HEK293 (cell line): ENCODE measurements at regions not wholly inside any gene's neighbourhood (a gene's known extent, or its start where the extent isn't known, plus 50 kb on each side); places are given as distances from the start of the nearest gene placed in this dataset.

Source experiments
- CTCF ChIA-PET: fragments of 350-600 bp; formaldehyde crosslinking; extraction: SDS; loops from one replicate; lab custom pipeline; 2021; ENCODE audit warnings: antibody characterized with exemption; lab: Yijun Ruan, JAX
- POLR2A ChIA-PET: fragments of 300-600 bp; formaldehyde crosslinking; extraction: SDS; loops from one replicate; lab custom pipeline; 2020; ENCODE audit warnings: antibody characterized with exemption, inconsistent platforms; lab: Yijun Ruan, JAX
- H3K27ac ChIP-seq: fragments of 200-500 bp; sonication (Bioruptor generic); 2 replicates; pipeline ENCODE4 v1.5.1; 2014; ENCODE audit warnings: low read depth, low read length, control low read depth, inconsistent platforms; ENCODE audit errors: extremely low read depth
- H3K36me3 ChIP-seq, 2 experiments: fragments of 200-500 bp in 1 of 2; sonication (Bioruptor generic) in 1 of 2; 1 replicate in 1 of 2; 2 replicates in 1 of 2; pipeline ENCODE4 v1.5.1; 2014 to 2017; ENCODE audit warnings: inconsistent platforms in 2 of 2, low read length in 2 of 2; ENCODE audit not compliant: control insufficient read depth in 2 of 2, insufficient read depth in 1 of 2
- H3K4me1 ChIP-seq: fragments of 200-500 bp; sonication (Bioruptor generic); 2 replicates; pipeline ENCODE4 v1.5.1; 2014; ENCODE audit warnings: mild to moderate bottlenecking, low read length, inconsistent platforms; ENCODE audit not compliant: control insufficient read depth, insufficient read depth
- H3K4me3 ChIP-seq: 2 replicates; pipeline ENCODE4 v1.5.1; 2011; ENCODE audit warnings: low read depth, mild to moderate bottlenecking, control low read depth, low read length, moderate library complexity
- H3K9me3 ChIP-seq: fragments of 200-500 bp; sonication (Bioruptor generic); 2 replicates; pipeline ENCODE4 v1.5.1; 2014; ENCODE audit warnings: low read depth, low read length, inconsistent platforms; ENCODE audit not compliant: control insufficient read depth, insufficient read depth
- FEZF1 ChIP-seq: fragments of 450-650 bp; formaldehyde crosslinking; IDR thresholded peaks from 2 replicates; pipeline ENCODE4 v1.5.1; 2016; ENCODE audit warnings: missing biosample characterization, missing genetic modification characterization
- GLIS2 ChIP-seq: fragments of 450-650 bp; formaldehyde crosslinking; IDR thresholded peaks from 2 replicates; pipeline ENCODE4 v1.5.1; 2016; ENCODE audit warnings: missing biosample characterization, missing genetic modification characterization
- KLF16 ChIP-seq: fragments of 450-650 bp; formaldehyde crosslinking; IDR thresholded peaks from 2 replicates; pipeline ENCODE4 v1.5.1; 2017; ENCODE audit warnings: missing biosample characterization, missing genetic modification characterization
- ZBTB8A ChIP-seq: fragments of 450-650 bp; formaldehyde crosslinking; IDR thresholded peaks from 2 replicates; pipeline ENCODE4 v1.5.1; 2016; ENCODE audit warnings: missing biosample characterization, missing genetic modification characterization
- ZNF132 ChIP-seq: fragments of 450-650 bp; formaldehyde crosslinking; IDR thresholded peaks from 2 replicates; pipeline ENCODE4 v1.5.1; 2017; ENCODE audit warnings: missing biosample characterization, missing genetic modification characterization, borderline replicate concordance
- ZNF202 ChIP-seq: fragments of 450-650 bp; formaldehyde crosslinking; IDR thresholded peaks from 2 replicates; pipeline ENCODE4 v1.5.1; 2016; ENCODE audit warnings: missing biosample characterization, missing genetic modification characterization, borderline replicate concordance
- ZNF211 ChIP-seq: fragments of 450-650 bp; formaldehyde crosslinking; IDR thresholded peaks from 2 replicates; pipeline ENCODE4 v1.5.1; 2016; ENCODE audit warnings: low read depth, missing biosample characterization, missing genetic modification characterization
- ZNF239 ChIP-seq: fragments of 450-650 bp; formaldehyde crosslinking; IDR thresholded peaks from 2 replicates; pipeline ENCODE4 v1.5.1; 2016; ENCODE audit warnings: missing biosample characterization, missing genetic modification characterization
- ZNF354C ChIP-seq: fragments of 450-650 bp; formaldehyde crosslinking; IDR thresholded peaks from 2 replicates; pipeline ENCODE4 v1.5.1; 2016; ENCODE audit warnings: missing biosample characterization, missing genetic modification characterization, low read depth, borderline replicate concordance
- ZNF404 ChIP-seq: fragments of 450-650 bp; formaldehyde crosslinking; IDR thresholded peaks from 2 replicates; pipeline ENCODE4 v1.5.1; 2017; ENCODE audit warnings: missing biosample characterization, missing genetic modification characterization
- ZNF426 ChIP-seq: fragments of 450-650 bp; formaldehyde crosslinking; IDR thresholded peaks from 2 replicates; pipeline ENCODE4 v1.5.1; 2017; ENCODE audit warnings: missing biosample characterization, missing genetic modification characterization, mild to moderate bottlenecking, inconsistent platforms, moderate library complexity
- ZNF449 ChIP-seq: fragments of 450-650 bp; formaldehyde crosslinking; IDR thresholded peaks from 2 replicates; pipeline ENCODE4 v1.5.1; 2017; ENCODE audit warnings: missing biosample characterization, mild to moderate bottlenecking, missing genetic modification characterization, moderate library complexity
- ZNF513 ChIP-seq: fragments of 450-650 bp; IDR thresholded peaks from 2 replicates; pipeline ENCODE4 v1.5.1; 2018; ENCODE audit warnings: missing biosample characterization, missing genetic modification characterization
- ZNF518A ChIP-seq: fragments of 450-650 bp; formaldehyde crosslinking; conservative IDR thresholded peaks from 2 replicates; pipeline ENCODE4 v1.5.1; 2016; ENCODE audit warnings: low read depth, missing biosample characterization, missing genetic modification characterization
- ZNF555 ChIP-seq: fragments of 450-650 bp; formaldehyde crosslinking; conservative IDR thresholded peaks from 2 replicates; pipeline ENCODE4 v1.5.1; 2017; ENCODE audit warnings: missing biosample characterization, mild to moderate bottlenecking, missing genetic modification characterization, inconsistent platforms
- ZNF560 ChIP-seq: fragments of 450-650 bp; formaldehyde crosslinking; IDR thresholded peaks from 2 replicates; pipeline ENCODE4 v1.5.1; 2017; ENCODE audit warnings: missing biosample characterization, missing genetic modification characterization, borderline replicate concordance
- ZNF580 ChIP-seq: fragments of 450-650 bp; formaldehyde crosslinking; IDR thresholded peaks from 2 replicates; pipeline ENCODE4 v1.5.1; 2016; ENCODE audit warnings: missing biosample characterization, missing genetic modification characterization
- ZNF585B ChIP-seq: fragments of 450-650 bp; formaldehyde crosslinking; IDR thresholded peaks from 2 replicates; pipeline ENCODE4 v1.5.1; 2016; ENCODE audit warnings: missing biosample characterization, missing genetic modification characterization
- ZNF645 ChIP-seq: fragments of 450-650 bp; formaldehyde crosslinking; IDR thresholded peaks from 2 replicates; pipeline ENCODE4; 2016; ENCODE audit warnings: missing biosample characterization, missing genetic modification characterization
- ZNF76 ChIP-seq: fragments of 450-650 bp; formaldehyde crosslinking; IDR thresholded peaks from 2 replicates; pipeline ENCODE4; 2016; ENCODE audit warnings: low read depth, missing biosample characterization, missing genetic modification characterization, borderline replicate concordance

GRCh38 chr4:159723341-159724048 is 620.6 kb downstream of the RAPGEF2 start:
- Histone ChIP-seq H3K4me3 (no peak overlapping the region), H3K27ac (no peak overlapping the region), H3K9me3 (no peaks in the 10 kb centered on the region), H3K36me3 (no peaks in the 10 kb centered on the region)
- CTCF ChIA-PET, result no interaction called here
- POLR2A ChIA-PET, result no interaction called here
- no peak for TF ChIP-seq ZNF76 (tag by site-specific recombination)
- TF ChIP-seq ZNF354C (tag by site-specific recombination), result no peak
- TF ChIP-seq FEZF1, result no peak
- TF ChIP-seq ZNF513 (tag by site-specific recombination), result no peak
- no peak for TF ChIP-seq ZNF202 (tag by site-specific recombination)
- no peak for TF ChIP-seq ZNF580 (tag by site-specific recombination)
- no peak for TF ChIP-seq ZNF426 (tag by site-specific recombination)
- TF ChIP-seq ZNF560 (tag by site-specific recombination), result no peak
- no peak for TF ChIP-seq KLF16 (tag by site-specific recombination)
- TF ChIP-seq GLIS2 (tag by site-specific recombination), result no peak
- TF ChIP-seq ZBTB8A (tag by site-specific recombination), result no peak
- no peak for TF ChIP-seq ZNF132 (tag by site-specific recombination)
- no peak for TF ChIP-seq ZNF645 (tag by site-specific recombination)
- no peak for TF ChIP-seq ZNF239
- no peak for TF ChIP-seq ZNF449
- TF ChIP-seq, all 188 proteins: peak for 0
- H3K4me1 ChIP-seq, result no peaks in the 10 kb centered on the region

GRCh38 chr4:159725571-159725970 is 622.7 kb downstream of the RAPGEF2 start:
- TF ChIP-seq ZNF211 (tag by site-specific recombination) (no peak), ZNF518A (tag by site-specific recombination) (no peak), ZNF404 (tag by site-specific recombination) (no peak), ZNF585B (tag by site-specific recombination) (no peak), ZNF555 (tag by site-specific recombination) (no peak)
- TF ChIP-seq, all 188 proteins: peak for 0
- CTCF ChIA-PET, result interaction anchor here (1.3 kb wide), 1 partner anchor 39 kb away, joined by 4 read pairs; no protein-coding TSS in a partner anchor
- POLR2A ChIA-PET, result no interaction called here
- H3K27ac ChIP-seq, result no peak overlapping the region
- H3K36me3 ChIP-seq, result no peaks in the 10 kb centered on the region
- H3K4me1 ChIP-seq, result no peaks in the 10 kb centered on the region
- no peaks in the 10 kb centered on the region for H3K9me3 ChIP-seq
- no peak overlapping the region for H3K4me3 ChIP-seq
